ENCODE measurements at regions not wholly inside any gene's neighbourhood (a gene's known extent, or its start where the extent isn't known, plus 50 kb on each side); places are given as distances from the start of the nearest gene placed in this dataset.

DNA sequence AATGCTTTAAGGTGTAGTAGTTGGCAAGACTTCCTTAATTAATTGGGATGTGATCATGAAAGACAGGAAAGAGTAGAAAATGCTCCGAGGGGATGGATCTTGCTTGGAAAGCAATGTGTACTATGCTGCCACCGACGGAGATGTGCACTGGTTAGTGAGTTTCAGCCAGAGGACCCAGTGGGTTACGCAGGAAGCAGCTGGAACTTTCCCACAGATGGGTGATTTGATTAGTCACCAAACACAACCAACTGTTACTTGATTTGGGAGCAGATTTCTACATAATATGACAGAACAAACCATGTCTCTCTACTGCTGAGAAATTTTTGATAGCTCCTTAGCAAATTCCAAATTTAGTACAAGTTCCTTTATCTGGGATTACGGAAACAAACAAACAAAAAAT is 245.4 kb upstream of the MCTP2 start:
- H2AFZ ChIP-seq (ENCODE audit: low read length): no peak overlapping the region
- H3K23me2 ChIP-seq (ENCODE audit: low read depth, low read length): no peaks in the 10 kb centered on the region
- no peak overlapping the region for H2BK120ac ChIP-seq (replicated peaks; ENCODE audit: low read depth, low read length)
- no peak overlapping the region for H3K56ac ChIP-seq (replicated peaks; ENCODE audit: insufficient read length, low read depth, low read length)
- H3K4me1 ChIP-seq (replicated peaks in 1 of 4; ENCODE audit: control insufficient read depth in 3 of 4, insufficient read depth in 4 of 4, low read length in 3 of 4): no peaks in the 10 kb centered on the region
- no peaks in the 10 kb centered on the region for H3K9me3 ChIP-seq (ENCODE audit: insufficient read depth in 2 of 2, low read depth in 1 of 2, low read length in 1 of 2)
- no peaks in the 10 kb centered on the region for H3K27me3 ChIP-seq (replicated peaks in 1 of 4; ENCODE audit: control insufficient read depth in 3 of 4, extremely low read depth in 1 of 4, insufficient read depth in 3 of 4, low read length in 3 of 4)
- no peak overlapping the region for H3K4me3 ChIP-seq (ENCODE audit: extremely low read depth in 1 of 4, insufficient read depth in 2 of 4, low read depth in 3 of 4, low read length in 4 of 4)
- no peak overlapping the region for H3K27ac ChIP-seq (ENCODE audit: low read depth, low read length)
- no peak overlapping the region for H2BK20ac ChIP-seq (ENCODE audit: low read length)
- CTCF ChIA-PET (ENCODE audit: partially characterized antibody): interaction anchor here (0.9 to 2.6 kb wide), 4 partner anchors 9 to 134 kb away, joined by 3 to 10 read pairs (median 6); no protein-coding TSS in a partner anchor
- H4K20me1 ChIP-seq (replicated peaks in 1 of 2; ENCODE audit: control insufficient read depth in 1 of 2, insufficient read depth in 2 of 2, low read length in 2 of 2): no peaks in the 10 kb centered on the region
- no peak overlapping the region for H3K9ac ChIP-seq (replicated peaks in 1 of 4; ENCODE audit: extremely low read depth in 1 of 4, low read depth in 3 of 4, low read length in 3 of 4)
- H4K91ac ChIP-seq (replicated peaks; ENCODE audit: insufficient read length, low read length): no peak overlapping the region
- no peak overlapping the region for H3K14ac ChIP-seq (ENCODE audit: insufficient read length)
- no peak overlapping the region for H3K23ac ChIP-seq (ENCODE audit: insufficient read length)
- H2BK12ac ChIP-seq (ENCODE audit: low read depth, low read length): no peak overlapping the region
- H3K79me2 ChIP-seq (ENCODE audit: control insufficient read depth in 1 of 2, insufficient read depth in 2 of 2, low read length in 2 of 2): no peaks in the 10 kb centered on the region
- POLR2A ChIA-PET (ENCODE audit: partially characterized antibody): no interaction called here
- no peak overlapping the region for H3K4ac ChIP-seq (replicated peaks; ENCODE audit: insufficient read length, low read depth, low read length)
- H2BK5ac ChIP-seq (ENCODE audit: low read depth, low read length): no peak overlapping the region
- H2AK5ac ChIP-seq (ENCODE audit: low read depth, low read length): no peak overlapping the region
- no peak overlapping the region for H2BK15ac ChIP-seq (ENCODE audit: low read length)
- no peak for FAIRE-seq
- H3K4me2 ChIP-seq (ENCODE audit: insufficient read depth in 1 of 2, low read depth in 2 of 2, low read length in 2 of 2): no peak overlapping the region
- no peak overlapping the region for H3K18ac ChIP-seq (ENCODE audit: extremely low read depth, low read length)
- no peaks in the 10 kb centered on the region for H3K79me1 ChIP-seq (ENCODE audit: low read depth, low read length)
- DNase-seq (ENCODE audit: low read depth in 1 of 2, low spot score in 2 of 2): no peak
- no peak overlapping the region for H4K5ac ChIP-seq (ENCODE audit: insufficient read length, low read depth, low read length)
- H3K36me3 ChIP-seq (ENCODE audit: control insufficient read depth in 2 of 4, insufficient read depth in 4 of 4, low read length in 3 of 4): no peaks in the 10 kb centered on the region
- no peak for TF ChIP-seq RBBP5 (IDR thresholded peaks at IDR 0.05; ENCODE audit: borderline replicate concordance, low read depth, low read length)
- TF ChIP-seq, protein P1, sequence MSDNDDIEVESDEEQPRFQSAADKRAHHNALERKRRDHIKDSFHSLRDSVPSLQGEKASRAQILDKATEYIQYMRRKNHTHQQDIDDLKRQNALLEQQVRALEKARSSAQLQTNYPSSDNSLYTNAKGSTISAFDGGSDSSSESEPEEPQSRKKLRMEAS (IDR thresholded peaks at IDR 0.05): no peak
- no peak for TF ChIP-seq SRF (IDR thresholded peaks at IDR 0.05; ENCODE audit: low read depth, low read length)
- TF ChIP-seq CREB1 (IDR thresholded peaks at IDR 0.05): no peak
- TF ChIP-seq KDM5A (IDR thresholded peaks at IDR 0.05; ENCODE audit: low read length): no peak
- no peak for TF ChIP-seq JUN (IDR thresholded peaks at IDR 0.05; ENCODE audit: low read depth, low read length)
- no peak for TF ChIP-seq BCL11A (IDR thresholded peaks at IDR 0.05; ENCODE audit: low read depth in 2 of 2, low read length in 2 of 2)
- TF ChIP-seq EP300 (IDR thresholded peaks at IDR 0.05; ENCODE audit: borderline replicate concordance in 1 of 2, low read depth in 2 of 2, low read length in 2 of 2): no peak
- no peak for TF ChIP-seq E2F6 (IDR thresholded peaks at IDR 0.05)
- no peak for TF ChIP-seq CBX8 (IDR thresholded peaks at IDR 0.05; ENCODE audit: borderline replicate concordance, low read depth, low read length)
- no peak for TF ChIP-seq GTF2F1 (IDR thresholded peaks at IDR 0.05; ENCODE audit: borderline replicate concordance, low read depth, low read length)
- no peak for TF ChIP-seq CTBP2 (IDR thresholded peaks at IDR 0.05; ENCODE audit: borderline replicate concordance, insufficient read depth, insufficient read length, low read length)
- no peak for TF ChIP-seq SP1 (IDR thresholded peaks at IDR 0.05; ENCODE audit: low read depth, low read length)
- H4K8ac ChIP-seq (ENCODE audit: extremely low read depth, insufficient read depth, low read length): no peak overlapping the region
- WGBS, 2 experiments (ENCODE audit: extremely low coverage in 1 of 2, insufficient coverage in 1 of 2, insufficient read length in 1 of 2, insufficient replicate concordance in 2 of 2, low coverage in 1 of 2, low lambda C conversion rate in 2 of 2, missing lambda C conversion rate in 1 of 2): 86% methylated on average over 5 of the region's 5 CpGs; no CpG with 5 or more reads in 1 of the 2 experiments

Measured in H1 (cell line).